Epithelial cell of prostate (primary cell): ENCODE measurements at regions not wholly inside any gene's neighbourhood (a gene's known extent, or its start where the extent isn't known, plus 50 kb on each side); places are given as distances from the start of the nearest gene placed in this dataset.

Experiments
- DNase-seq: peaks from one replicate; pipeline ENCODE4 v3.0.0-alpha.2; 2011; ENCODE audit warnings: low read depth, low spot score
- H3K27ac ChIP-seq: fragments of 450-650 bp; 2 replicates; pipeline ENCODE4 v1.5.1; 2017; ENCODE audit warnings: mild to moderate bottlenecking

GRCh38 chr3:189547448-189547847, 83.7 kb upstream of the TP63 start:
- DNase-seq: no peak
- H3K27ac ChIP-seq: no peak overlapping the region

- no peak overlapping the region for H3K27ac ChIP-seq
- no peak for DNase-seq
Measured at GRCh38 chr3:189548053-189548452, 83.1 kb upstream of the TP63 start.

GRCh38 chr3:189551007-189551406, 80.2 kb upstream of the TP63 start:
- DNase-seq: no peak
- no peak overlapping the region for H3K27ac ChIP-seq

- DNase-seq: no peak
- no peak overlapping the region for H3K27ac ChIP-seq
Measured at GRCh38 chr3:189554868-189555557, 76.2 kb upstream of the TP63 start.

DNA sequence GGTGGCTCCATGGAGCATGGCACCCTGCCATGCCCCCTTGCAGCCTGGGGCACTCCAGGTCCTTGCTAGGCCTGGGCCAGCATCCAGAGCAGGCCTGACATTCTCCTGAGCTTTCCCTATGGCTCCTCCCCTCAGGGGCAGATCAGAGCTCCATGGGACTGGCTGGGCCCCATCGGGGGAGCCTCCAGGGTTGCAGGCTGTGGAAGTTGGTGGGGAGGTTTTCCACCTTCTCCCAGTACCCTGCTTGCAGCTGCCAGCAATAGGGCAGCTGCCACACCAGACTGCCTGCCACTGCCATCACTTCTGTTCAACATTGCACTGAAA, 75.7 kb upstream of the TP63 start:
- DNase-seq: no peak
- H3K27ac ChIP-seq: no peak overlapping the region

GRCh38 chr3:189557824-189558223, 73.4 kb upstream of the TP63 start:
- DNase-seq: no peak
- no peak overlapping the region for H3K27ac ChIP-seq

GRCh38 chr3:189561256-189561655, 69.9 kb upstream of the TP63 start:
- DNase-seq: no peak
- H3K27ac ChIP-seq: no peak overlapping the region

DNA sequence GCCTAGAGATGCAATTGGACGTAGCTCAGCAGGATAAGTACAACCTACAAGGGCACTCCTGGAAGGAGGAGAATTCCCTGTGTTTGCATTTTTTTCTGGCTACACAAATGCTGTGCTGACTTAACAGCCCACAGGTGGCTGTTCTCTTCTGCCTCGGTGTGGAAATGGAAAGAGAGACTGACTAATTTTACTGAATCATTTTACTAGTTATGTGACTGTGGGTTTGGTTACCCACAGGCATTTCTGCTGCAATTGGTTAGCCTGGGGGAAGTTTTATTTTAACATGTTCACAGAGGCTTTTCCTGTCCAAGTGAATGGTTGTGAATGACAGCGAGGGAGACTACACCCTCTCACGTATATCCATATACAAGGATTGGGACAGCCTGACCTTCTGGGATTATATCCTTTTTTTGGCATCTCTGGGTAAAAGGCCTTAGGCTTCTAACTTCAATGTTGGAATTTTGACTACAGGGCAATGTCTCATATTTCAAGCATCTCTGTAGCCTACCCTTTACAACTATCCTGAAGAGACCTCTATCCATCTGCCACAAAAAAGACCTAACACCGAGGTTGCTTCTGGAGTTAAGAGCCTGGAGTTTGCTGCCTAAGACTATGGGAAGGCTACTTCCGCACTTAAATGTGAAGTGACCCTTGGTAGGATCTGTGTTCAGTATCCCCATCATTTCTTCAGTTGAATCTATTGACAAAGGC, 67.2 kb upstream of the TP63 start:
- DNase-seq: peak; percentile 90
- H3K27ac ChIP-seq: peak overlapping the region; percentile 53

GRCh38 chr3:189566550-189567130, 64.5 kb upstream of the TP63 start:
- no peak overlapping the region for H3K27ac ChIP-seq
- no peak for DNase-seq

DNA sequence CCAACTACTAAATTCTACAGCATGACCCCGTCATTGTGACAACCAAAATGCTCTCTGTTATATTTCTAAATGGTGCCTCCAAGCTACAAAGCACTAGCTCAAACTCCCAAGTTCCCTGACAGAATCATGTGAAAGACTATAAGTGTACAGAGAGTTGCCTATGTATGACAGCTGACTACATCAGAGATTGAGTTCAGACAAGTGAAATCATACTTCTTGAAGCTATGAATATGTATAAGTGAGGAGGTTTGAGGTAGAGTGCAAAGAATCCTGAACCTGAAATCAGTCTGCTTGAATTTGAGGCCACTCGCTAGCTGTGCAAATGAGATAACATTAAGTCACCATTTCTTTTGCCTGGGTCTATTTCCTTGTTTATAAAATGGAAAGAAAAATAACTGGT, 63.9 kb upstream of the TP63 start:
- no peak overlapping the region for H3K27ac ChIP-seq
- no peak for DNase-seq

GRCh38 chr3:189567766-189568420, 63.3 kb upstream of the TP63 start:
- DNase-seq: no peak
- no peak overlapping the region for H3K27ac ChIP-seq

DNA sequence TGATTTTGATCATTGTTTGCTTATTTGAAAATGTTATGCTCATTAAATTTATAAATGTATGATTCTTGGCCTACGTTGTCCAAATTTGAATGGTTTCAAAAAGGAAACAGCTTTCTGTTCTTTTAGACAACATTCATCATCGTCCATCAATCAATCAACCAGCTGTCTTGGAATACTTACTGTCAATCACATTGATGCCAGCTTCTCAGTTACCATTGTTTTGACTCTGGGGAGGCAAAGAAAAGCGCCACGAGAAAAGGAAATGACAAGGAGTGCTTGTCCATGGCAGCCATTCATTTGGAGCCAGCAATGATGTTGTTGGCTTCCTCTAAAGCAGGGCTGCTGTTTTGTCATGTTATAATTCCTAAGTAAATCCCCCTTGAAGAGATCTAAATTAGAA, 62.2 kb upstream of the TP63 start:
- H3K27ac ChIP-seq: no peak overlapping the region
- no peak for DNase-seq

- DNase-seq: no peak
- no peak overlapping the region for H3K27ac ChIP-seq
Measured at GRCh38 chr3:189569473-189569872, 61.7 kb upstream of the TP63 start.

- no peak for DNase-seq
- peak overlapping the region; percentile 80 for H3K27ac ChIP-seq
Measured at GRCh38 chr3:189570916-189571315, 60.3 kb upstream of the TP63 start.

GRCh38 chr3:189572249-189572648, 58.9 kb upstream of the TP63 start:
- DNase-seq: peak; percentile 84
- peak overlapping the region; percentile 80 for H3K27ac ChIP-seq

GRCh38 chr3:189573004-189573403, 58.2 kb upstream of the TP63 start:
- H3K27ac ChIP-seq: peak overlapping the region; percentile 80
- DNase-seq: no peak

GRCh38 chr3:189576486-189576885, 54.7 kb upstream of the TP63 start:
- DNase-seq: no peak
- no peak overlapping the region for H3K27ac ChIP-seq

DNA sequence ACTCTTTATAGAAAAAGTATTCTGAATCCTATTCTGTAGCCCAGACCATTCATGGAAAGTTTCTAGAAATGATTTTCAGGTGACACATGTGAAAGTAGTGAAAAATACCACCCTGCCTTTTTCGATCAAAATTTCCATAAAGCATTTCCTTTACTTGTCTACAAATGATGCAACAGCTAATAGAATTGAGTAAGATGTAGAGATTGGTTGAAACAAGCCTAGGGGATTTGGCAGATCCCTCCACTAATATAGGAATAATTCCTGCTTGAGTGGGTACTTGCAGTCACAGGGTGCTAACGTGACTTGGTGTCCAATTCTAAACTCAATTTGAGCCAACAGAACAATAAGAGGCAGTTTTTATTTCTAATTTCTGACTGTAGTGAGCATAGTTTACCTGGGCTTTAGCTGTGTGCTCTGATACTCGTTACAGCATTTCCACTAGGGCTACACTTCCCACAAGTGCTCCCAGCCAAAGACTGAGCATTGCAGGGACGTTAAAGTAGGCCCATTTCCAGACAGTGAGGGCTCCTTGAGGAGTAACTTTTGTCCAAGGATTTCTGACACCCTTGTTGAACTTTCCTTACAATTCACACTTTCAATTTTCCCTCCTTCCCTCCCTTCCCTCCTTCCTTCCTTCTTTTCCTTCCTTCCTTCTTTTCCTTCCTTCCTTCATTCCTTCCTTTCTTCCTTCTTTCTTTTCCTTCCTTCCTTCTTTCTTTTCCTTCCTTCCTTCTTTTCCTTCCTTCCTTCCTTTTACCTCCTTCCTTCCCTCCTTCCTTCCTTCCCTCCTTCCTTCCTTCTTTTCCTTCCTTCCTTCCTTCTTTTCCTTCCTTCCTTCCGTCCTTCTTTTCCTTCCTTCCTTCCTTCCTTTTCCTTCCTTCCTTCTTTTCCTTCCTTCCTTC, 53.9 kb upstream of the TP63 start:
- no peak for DNase-seq

DNA sequence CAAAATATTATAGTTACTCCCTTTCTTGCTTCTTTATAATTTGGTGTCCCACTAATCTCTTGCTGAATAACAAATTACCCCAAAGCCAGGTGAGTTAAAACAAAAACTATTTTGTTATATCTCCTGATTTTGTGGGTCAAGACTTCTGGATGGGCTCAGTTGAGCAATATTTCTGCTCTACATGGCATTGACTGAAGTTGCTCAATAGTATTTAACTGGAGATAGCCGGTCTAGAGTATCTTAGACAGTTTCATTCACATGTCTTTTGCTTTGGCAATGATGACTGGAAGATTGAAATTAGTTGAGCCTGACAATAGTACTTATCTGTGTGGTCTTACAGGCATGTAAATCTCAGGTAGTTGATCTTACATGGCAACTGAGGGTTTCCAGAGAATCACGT, 51.0 kb upstream of the TP63 start:
- no peak for DNase-seq
- no peak overlapping the region for H3K27ac ChIP-seq

More for the DNA sequence above, 53.9 kb upstream of the TP63 start:
- H3K27ac ChIP-seq: no peak overlapping the region
